Skeletal muscle satellite cell (primary cell): ENCODE measurements at regions not wholly inside any gene's neighbourhood (a gene's known extent, or its start where the extent isn't known, plus 50 kb on each side); places are given as distances from the start of the nearest gene placed in this dataset.

ENCODE experiments used
- H3K27me3 ChIP-seq: 2 replicates; pipeline ENCODE4 v1.7.0; 2013; ENCODE audit warnings: low read length; ENCODE audit not compliant: control insufficient read depth, insufficient read depth
- H3K36me3 ChIP-seq: 2 replicates; pipeline ENCODE4 v1.7.0; 2013; ENCODE audit warnings: mild to moderate bottlenecking, control low read depth, low read length; ENCODE audit not compliant: insufficient read depth
- H3K4me1 ChIP-seq: 2 replicates; pipeline ENCODE4 v1.7.0; 2013; ENCODE audit warnings: low read length; ENCODE audit not compliant: control insufficient read depth, insufficient read depth
- H3K4me2 ChIP-seq: 2 replicates; pipeline ENCODE4 v1.7.0; 2013; ENCODE audit warnings: mild to moderate bottlenecking, low read length
- H3K4me3 ChIP-seq: 2 replicates; pipeline ENCODE4 v1.7.0; 2013; ENCODE audit warnings: low read length
- H3K9ac ChIP-seq: 2 replicates; pipeline ENCODE4 v1.7.0; 2013; ENCODE audit warnings: mild to moderate bottlenecking, low read depth, low read length, moderate library complexity
- H3K9me3 ChIP-seq: replicated peaks from 2 replicates; pipeline ENCODE4 v1.7.0; 2013; ENCODE audit warnings: mild to moderate bottlenecking, control low read depth, low read length

- no peaks in the 10 kb centered on the region for H3K27me3 ChIP-seq
- no peaks in the 10 kb centered on the region for H3K4me1 ChIP-seq
- H3K36me3 ChIP-seq, result no peaks in the 10 kb centered on the region
- no peak overlapping the region for H3K4me2 ChIP-seq
- no peak overlapping the region for H3K4me3 ChIP-seq
- H3K9ac ChIP-seq, result no peak overlapping the region
- no peaks in the 10 kb centered on the region for H3K9me3 ChIP-seq
Measured at GRCh38 chr5:30839956-30840355, 353.5 kb upstream of the CDH6 start.

- H3K36me3 ChIP-seq, result no peaks in the 10 kb centered on the region
- no peaks in the 10 kb centered on the region for H3K27me3 ChIP-seq
- no peak overlapping the region for H3K4me2 ChIP-seq
- no peak overlapping the region for H3K4me3 ChIP-seq
- H3K4me1 ChIP-seq, result no peaks in the 10 kb centered on the region
- H3K9me3 ChIP-seq, result no peaks in the 10 kb centered on the region
- no peak overlapping the region for H3K9ac ChIP-seq
Measured at GRCh38 chr5:30838936-30839496, 354.5 kb upstream of the CDH6 start.

DNA sequence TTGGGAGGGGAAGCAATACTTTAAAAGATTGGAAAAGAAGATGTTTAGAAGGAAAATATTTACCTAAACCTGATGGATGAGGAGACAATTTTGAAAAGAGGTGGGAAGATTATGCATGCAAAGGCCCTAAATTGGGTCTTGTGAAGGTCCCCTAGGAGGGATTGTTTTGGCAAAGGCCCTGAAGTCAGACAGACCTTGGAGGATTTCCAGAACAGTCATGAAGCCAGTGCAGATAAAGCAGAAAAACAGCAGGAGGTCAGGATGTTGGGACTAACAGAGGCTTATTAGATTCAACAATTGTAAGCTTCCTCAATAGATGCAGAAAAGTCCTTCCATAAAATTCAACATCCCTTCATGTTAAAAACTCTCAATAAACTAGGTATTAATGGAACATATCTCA is 361.0 kb upstream of the CDH6 start:
- no peaks in the 10 kb centered on the region for H3K4me1 ChIP-seq
- H3K4me2 ChIP-seq, result no peak overlapping the region
- H3K9me3 ChIP-seq, result no peaks in the 10 kb centered on the region
- no peaks in the 10 kb centered on the region for H3K36me3 ChIP-seq
- H3K4me3 ChIP-seq, result no peak overlapping the region
- no peak overlapping the region for H3K9ac ChIP-seq
- H3K27me3 ChIP-seq, result no peaks in the 10 kb centered on the region

- H3K9me3 ChIP-seq, result peaks cover 3% of the 10 kb centered on the region
- H3K4me2 ChIP-seq, result no peak overlapping the region
Measured at GRCh38 chr5:30831605-30832004, 361.9 kb upstream of the CDH6 start.

GRCh38 chr5:30831123-30831522 is 362.4 kb upstream of the CDH6 start:
- Histone ChIP-seq H3K4me2 (no peak overlapping the region), H3K9ac (no peak overlapping the region), H3K9me3 (peaks cover 3% of the 10 kb centered on the region), H3K4me1 (no peaks in the 10 kb centered on the region), H3K4me3 (no peak overlapping the region), H3K36me3 (no peaks in the 10 kb centered on the region), H3K27me3 (no peaks in the 10 kb centered on the region)

More at GRCh38 chr5:30831605-30832004, 361.9 kb upstream of the CDH6 start:
- H3K27me3 ChIP-seq, result no peaks in the 10 kb centered on the region
- no peaks in the 10 kb centered on the region for H3K4me1 ChIP-seq
- no peak overlapping the region for H3K4me3 ChIP-seq
- H3K36me3 ChIP-seq, result no peaks in the 10 kb centered on the region
- H3K9ac ChIP-seq, result no peak overlapping the region

DNA sequence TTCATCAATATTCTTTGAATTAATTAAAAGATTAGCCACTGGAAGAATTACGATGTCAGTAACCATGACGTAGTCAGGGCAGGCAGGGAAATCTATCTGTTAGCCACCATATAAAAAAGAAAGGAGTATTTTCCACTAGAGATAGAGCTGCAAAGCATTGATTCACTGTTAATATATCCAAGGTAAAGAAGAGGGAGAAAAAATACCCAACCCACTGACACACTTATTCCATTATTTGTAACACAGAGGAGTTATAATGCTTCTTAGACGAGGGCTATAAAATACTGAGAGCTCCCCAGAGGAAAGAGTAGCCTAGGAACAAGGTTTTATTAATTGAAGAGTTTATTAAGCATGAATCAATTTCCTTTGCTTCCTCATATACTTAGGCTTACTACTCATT is 382.2 kb upstream of the CDH6 start:
- Histone ChIP-seq H3K4me1 (no peaks in the 10 kb centered on the region), H3K9me3 (peaks cover 10% of the 10 kb centered on the region), H3K36me3 (no peaks in the 10 kb centered on the region), H3K4me3 (no peak overlapping the region), H3K27me3 (no peaks in the 10 kb centered on the region), H3K4me2 (no peak overlapping the region), H3K9ac (no peak overlapping the region)

- Histone ChIP-seq H3K4me2 (no peak overlapping the region), H3K27me3 (no peaks in the 10 kb centered on the region)
Measured at GRCh38 chr5:30809933-30810332, 383.6 kb upstream of the CDH6 start.

GRCh38 chr5:30808996-30809395 is 384.5 kb upstream of the CDH6 start:
- Histone ChIP-seq H3K4me3 (no peak overlapping the region), H3K9ac (no peak overlapping the region), H3K9me3 (peaks cover 12% of the 10 kb centered on the region), H3K36me3 (no peaks in the 10 kb centered on the region), H3K27me3 (no peaks in the 10 kb centered on the region), H3K4me2 (no peak overlapping the region), H3K4me1 (no peaks in the 10 kb centered on the region)

More at GRCh38 chr5:30809933-30810332, 383.6 kb upstream of the CDH6 start:
- Histone ChIP-seq H3K4me1 (no peaks in the 10 kb centered on the region), H3K4me3 (no peak overlapping the region), H3K9me3 (peaks cover 6% of the 10 kb centered on the region), H3K9ac (no peak overlapping the region), H3K36me3 (no peaks in the 10 kb centered on the region)

- Histone ChIP-seq H3K9ac (no peak overlapping the region), H3K4me3 (no peak overlapping the region), H3K36me3 (no peaks in the 10 kb centered on the region), H3K4me2 (no peak overlapping the region), H3K4me1 (no peaks in the 10 kb centered on the region), H3K27me3 (no peaks in the 10 kb centered on the region), H3K9me3 (peaks cover 12% of the 10 kb centered on the region)
Measured at GRCh38 chr5:30804739-30805505, 388.6 kb upstream of the CDH6 start.

GRCh38 chr5:30802961-30803705 is 390.4 kb upstream of the CDH6 start:
- H3K27me3 ChIP-seq, result no peaks in the 10 kb centered on the region
- H3K36me3 ChIP-seq, result no peaks in the 10 kb centered on the region
- no peak overlapping the region for H3K4me2 ChIP-seq
- no peaks in the 10 kb centered on the region for H3K4me1 ChIP-seq
- H3K4me3 ChIP-seq, result no peak overlapping the region
- no peak overlapping the region for H3K9ac ChIP-seq
- peaks cover 12% of the 10 kb centered on the region for H3K9me3 ChIP-seq

DNA sequence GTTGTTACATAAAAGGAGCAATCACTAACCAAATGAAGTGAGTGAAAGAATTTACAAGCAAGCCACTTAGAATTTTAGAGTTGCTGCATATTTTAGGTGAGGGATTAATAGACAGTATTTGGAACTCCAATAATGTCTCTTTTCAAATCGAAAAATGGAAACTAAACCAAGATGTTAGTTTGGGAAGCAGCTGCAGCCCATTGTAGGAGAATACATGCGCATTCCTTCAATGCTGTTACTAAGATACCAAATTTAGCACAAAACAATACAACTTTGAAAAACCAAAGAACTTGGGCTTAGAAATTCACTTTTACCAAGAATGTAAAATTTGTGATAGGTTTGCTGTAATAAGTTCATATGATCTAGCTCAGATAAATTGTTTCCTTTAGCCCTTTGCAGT is 411.8 kb upstream of the CDH6 start:
- Histone ChIP-seq H3K4me1 (no peaks in the 10 kb centered on the region), H3K4me2 (no peak overlapping the region), H3K9me3 (no peaks in the 10 kb centered on the region), H3K36me3 (no peaks in the 10 kb centered on the region), H3K4me3 (no peak overlapping the region), H3K9ac (no peak overlapping the region), H3K27me3 (no peaks in the 10 kb centered on the region)
